ENCODE measurements at regions not wholly inside any gene's neighbourhood (a gene's known extent, or its start where the extent isn't known, plus 50 kb on each side); places are given as distances from the start of the nearest gene placed in this dataset.

DNA sequence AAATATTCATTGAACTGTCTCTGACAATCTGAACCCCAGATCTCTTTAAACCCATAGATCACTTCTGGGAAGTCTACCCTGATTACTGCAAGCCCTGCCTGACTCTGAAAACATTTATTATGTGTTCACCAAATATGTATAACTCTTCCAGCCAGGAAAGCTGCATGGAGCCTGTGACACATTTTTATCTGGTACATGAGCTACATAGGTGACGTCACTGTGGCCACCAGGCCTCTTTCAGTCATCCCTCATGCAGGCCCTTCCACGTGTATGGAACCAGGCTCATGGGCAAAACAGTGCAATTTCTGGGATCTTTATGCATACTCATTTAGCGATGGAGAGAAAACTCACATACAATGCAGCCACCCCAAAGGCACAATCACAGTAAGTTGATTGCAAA lies 133.9 kb upstream of the NUPR2 start:
- no peak for ATAC-seq
- Histone ChIP-seq H3K4me3 (ENCODE audit: low read length) (no peak overlapping the region), H3K27me3 (ENCODE audit: control insufficient read depth, insufficient read depth, low read length) (no peaks in the 10 kb centered on the region), H3K27ac (ENCODE audit: low read length) (no peak overlapping the region), H3K36me3 (ENCODE audit: control insufficient read depth, insufficient read depth, low read length) (no peaks in the 10 kb centered on the region), H3K4me1 (ENCODE audit: control insufficient read depth, insufficient read depth, low read length) (no peaks in the 10 kb centered on the region), H3K9me3 (ENCODE audit: control insufficient read depth, insufficient read depth, low read length) (peaks cover 10% of the 10 kb centered on the region)
- H3K9me3 Mint-ChIP-seq: peaks cover 25 to 27% of the 10 kb centered on the region in 2 donors
- no peaks in the 10 kb centered on the region for H3K4me1 Mint-ChIP-seq
- no peak overlapping the region for H3K27ac Mint-ChIP-seq
- no peak for DNase-seq
- H3K4me3 Mint-ChIP-seq: no peak overlapping the region
- H3K27me3 Mint-ChIP-seq (ENCODE audit: low read depth in 2 of 2): no peaks in the 10 kb centered on the region
- intact Hi-C loops (cut with micrococcal nuclease): no loop called here
- no peaks in the 10 kb centered on the region for H3K36me3 Mint-ChIP-seq
- 59% methylated on average over 3 of the region's 3 CpGs for WGBS (ENCODE audit: insufficient coverage)
- TF ChIP-seq, protein P1, sequence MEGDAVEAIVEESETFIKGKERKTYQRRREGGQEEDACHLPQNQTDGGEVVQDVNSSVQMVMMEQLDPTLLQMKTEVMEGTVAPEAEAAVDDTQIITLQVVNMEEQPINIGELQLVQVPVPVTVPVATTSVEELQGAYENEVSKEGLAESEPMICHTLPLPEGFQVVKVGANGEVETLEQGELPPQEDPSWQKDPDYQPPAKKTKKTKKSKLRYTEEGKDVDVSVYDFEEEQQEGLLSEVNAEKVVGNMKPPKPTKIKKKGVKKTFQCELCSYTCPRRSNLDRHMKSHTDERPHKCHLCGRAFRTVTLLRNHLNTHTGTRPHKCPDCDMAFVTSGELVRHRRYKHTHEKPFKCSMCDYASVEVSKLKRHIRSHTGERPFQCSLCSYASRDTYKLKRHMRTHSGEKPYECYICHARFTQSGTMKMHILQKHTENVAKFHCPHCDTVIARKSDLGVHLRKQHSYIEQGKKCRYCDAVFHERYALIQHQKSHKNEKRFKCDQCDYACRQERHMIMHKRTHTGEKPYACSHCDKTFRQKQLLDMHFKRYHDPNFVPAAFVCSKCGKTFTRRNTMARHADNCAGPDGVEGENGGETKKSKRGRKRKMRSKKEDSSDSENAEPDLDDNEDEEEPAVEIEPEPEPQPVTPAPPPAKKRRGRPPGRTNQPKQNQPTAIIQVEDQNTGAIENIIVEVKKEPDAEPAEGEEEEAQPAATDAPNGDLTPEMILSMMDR (IDR thresholded peaks at IDR 0.05): no peak

DNA sequence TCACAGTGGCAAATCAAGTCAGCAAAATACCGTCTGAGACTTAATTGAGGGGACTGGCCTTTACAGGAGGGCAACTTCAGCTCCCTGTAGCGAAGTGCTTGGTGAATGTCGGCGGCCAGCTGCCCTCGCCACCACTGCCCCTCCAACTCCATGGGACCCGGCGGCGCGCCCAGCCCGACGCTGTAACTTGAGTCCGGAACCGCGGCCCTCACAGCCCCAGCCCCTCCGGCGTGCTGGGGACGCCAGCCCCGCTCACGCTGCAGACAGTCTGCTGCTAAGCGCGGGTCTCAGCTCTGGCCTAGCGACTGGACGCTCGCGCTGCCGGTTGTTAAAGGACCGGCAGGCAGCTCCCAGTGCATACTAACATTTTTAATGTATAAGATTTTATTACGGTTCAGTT lies 113.4 kb upstream of the NUPR2 start:
- no peaks in the 10 kb centered on the region for H3K4me1 Mint-ChIP-seq
- no peaks in the 10 kb centered on the region for H3K36me3 ChIP-seq (ENCODE audit: control insufficient read depth, insufficient read depth, low read length)
- no peaks in the 10 kb centered on the region for H3K4me1 ChIP-seq (ENCODE audit: control insufficient read depth, insufficient read depth, low read length)
- no peaks in the 10 kb centered on the region for H3K27me3 Mint-ChIP-seq (ENCODE audit: low read depth in 2 of 2)
- peaks cover 9% of the 10 kb centered on the region for H3K36me3 Mint-ChIP-seq
- WGBS (ENCODE audit: insufficient coverage): 34% methylated on average over 28 of the region's 28 CpGs
- DNase-seq (no peak), ATAC-seq (no peak)
- H3K27ac ChIP-seq (ENCODE audit: low read length): no peak overlapping the region
- H3K4me3 ChIP-seq (ENCODE audit: low read length): no peak overlapping the region
- TF ChIP-seq, protein P1 (IDR thresholded peaks at IDR 0.05): no peak
- H3K9me3 ChIP-seq (ENCODE audit: control insufficient read depth, insufficient read depth, low read length): peaks cover 2% of the 10 kb centered on the region
- no peak overlapping the region for H3K4me3 Mint-ChIP-seq
- H3K27ac Mint-ChIP-seq: no peak overlapping the region
- no peaks in the 10 kb centered on the region for H3K27me3 ChIP-seq (ENCODE audit: control insufficient read depth, insufficient read depth, low read length)
- intact Hi-C loops (cut with micrococcal nuclease): no loop called here
- H3K9me3 Mint-ChIP-seq: peaks cover 3 to 15% of the 10 kb centered on the region in 2 donors

DNA sequence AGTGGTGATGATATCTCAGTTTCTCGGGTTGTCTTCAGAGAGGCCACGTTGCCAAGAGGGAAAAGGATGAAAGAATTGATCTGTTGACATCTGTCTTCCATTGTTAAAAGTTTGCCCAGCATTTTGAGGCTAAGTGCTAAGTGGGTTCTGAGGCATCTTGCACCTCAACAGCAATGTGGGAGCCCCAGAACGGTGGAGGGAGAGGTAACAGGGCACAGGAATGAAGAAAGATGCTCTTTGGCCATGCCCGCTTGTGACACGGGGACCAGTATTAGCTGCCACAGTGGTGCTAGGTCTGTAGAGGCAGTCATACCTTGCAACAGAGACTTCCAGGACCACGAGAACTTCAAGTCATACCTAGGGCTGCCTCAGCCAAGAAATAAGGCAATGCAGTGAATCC lies 106.6 kb upstream of the NUPR2 start:
- ATAC-seq (no peak), DNase-seq (no peak)
- Histone ChIP-seq H3K4me3 (ENCODE audit: low read length) (no peak overlapping the region), H3K27ac (ENCODE audit: low read length) (no peak overlapping the region), H3K36me3 (ENCODE audit: control insufficient read depth, insufficient read depth, low read length) (no peaks in the 10 kb centered on the region), H3K9me3 (ENCODE audit: control insufficient read depth, insufficient read depth, low read length) (no peaks in the 10 kb centered on the region), H3K27me3 (ENCODE audit: control insufficient read depth, insufficient read depth, low read length) (no peaks in the 10 kb centered on the region), H3K4me1 (ENCODE audit: control insufficient read depth, insufficient read depth, low read length) (no peaks in the 10 kb centered on the region)
- Mint-ChIP-seq H3K36me3 (peaks cover 9% of the 10 kb centered on the region), H3K9me3 (peaks cover 7 to 16% of the 10 kb centered on the region in 2 donors), H3K27me3 (ENCODE audit: low read depth in 2 of 2) (no peaks in the 10 kb centered on the region), H3K27ac (no peak overlapping the region), H3K4me1 (no peaks in the 10 kb centered on the region), H3K4me3 (no peak overlapping the region)
- TF ChIP-seq, protein P1 (IDR thresholded peaks at IDR 0.05): no peak
- intact Hi-C loops (cut with micrococcal nuclease): no loop called here
- WGBS (ENCODE audit: insufficient coverage): 71% methylated on average over 6 of the region's 6 CpGs

DNA sequence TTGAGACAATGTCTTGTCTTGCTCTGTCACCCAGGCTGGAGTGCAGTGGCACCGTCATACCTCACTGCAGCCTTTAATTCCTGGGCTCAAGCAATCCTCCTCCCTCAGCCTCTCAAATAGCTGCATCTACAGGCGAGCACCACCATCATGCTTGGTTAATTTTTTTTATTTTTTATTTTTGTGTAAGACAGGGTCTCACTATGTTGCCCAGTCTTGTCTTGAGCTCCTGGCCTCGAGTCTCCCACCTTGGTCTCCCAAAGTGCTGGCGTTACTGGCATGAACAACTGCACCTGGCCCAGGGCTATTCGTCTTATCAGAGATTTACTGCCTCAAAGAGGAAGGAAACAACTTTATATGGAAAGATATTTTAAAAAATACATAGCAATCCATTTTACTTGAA lies 102.8 kb upstream of the NUPR2 start:
- 34% methylated on average over 3 of the region's 5 CpGs for WGBS (ENCODE audit: insufficient coverage)
- Mint-ChIP-seq H3K27me3 (ENCODE audit: low read depth in 2 of 2) (no peaks in the 10 kb centered on the region), H3K36me3 (no peaks in the 10 kb centered on the region), H3K4me3 (no peak overlapping the region), H3K4me1 (no peaks in the 10 kb centered on the region), H3K27ac (no peak overlapping the region), H3K9me3 (peaks cover 14 to 19% of the 10 kb centered on the region in 2 donors)
- DNase-seq (no peak), ATAC-seq (no peak)
- TF ChIP-seq, protein P1 (IDR thresholded peaks at IDR 0.05): no peak
- Histone ChIP-seq H3K27me3 (ENCODE audit: control insufficient read depth, insufficient read depth, low read length) (no peaks in the 10 kb centered on the region), H3K4me3 (ENCODE audit: low read length) (no peak overlapping the region), H3K27ac (ENCODE audit: low read length) (no peak overlapping the region), H3K36me3 (ENCODE audit: control insufficient read depth, insufficient read depth, low read length) (no peaks in the 10 kb centered on the region), H3K9me3 (ENCODE audit: control insufficient read depth, insufficient read depth, low read length) (peaks cover 9% of the 10 kb centered on the region), H3K4me1 (ENCODE audit: control insufficient read depth, insufficient read depth, low read length) (no peaks in the 10 kb centered on the region)
- intact Hi-C loops (cut with micrococcal nuclease): no loop called here
